Stomach (tissue), 8 donors: ENCODE measurements at regions not wholly inside any gene's neighbourhood (a gene's known extent, or its start where the extent isn't known, plus 50 kb on each side); places are given as distances from the start of the nearest gene placed in this dataset.

ENCODE experiments used
- DNase-seq, 2 donors: peaks; one replicate each; pipeline versions ENCODE4 v3.0.0 to v3.0.0-alpha.2; 2013 to 2019
- H3K27ac ChIP-seq, 5 donors: fragments of 200-600 bp in 4 of 5; sonication (generic) in 4 of 5; one replicate each; pipeline ENCODE4 v1.5.1; 2013 to 2019; ENCODE audit warnings: mild to moderate bottlenecking in 1 of 5, moderate library complexity in 1 of 5
- H3K27me3 ChIP-seq, 3 donors: fragments of 200-600 bp; sonication (generic); one replicate each; pipeline ENCODE4 v1.5.1; 2017 to 2019; ENCODE audit warnings: mixed run types in 1 of 3
- H3K36me3 ChIP-seq, 4 donors: fragments of 200-600 bp; sonication (generic); 1 replicate in 3 of 4; 2 replicates in 1 of 4; pipeline ENCODE4 v1.5.1; 2016 to 2019
- H3K4me1 ChIP-seq, 4 donors: fragments of 200-600 bp; sonication (generic); one replicate each; pipeline ENCODE4 v1.5.1; 2016 to 2019
- H3K4me3 ChIP-seq, 4 donors: fragments of 200-600 bp; sonication (generic) in 3 of 4; one replicate each; pipeline ENCODE4 v1.5.1; 2016 to 2019; ENCODE audit warnings: mild to moderate bottlenecking in 1 of 4
- H3K9me3 ChIP-seq, 4 donors: fragments of 200-600 bp; sonication (generic); one replicate each; pipeline ENCODE4 v1.5.1; 2016 to 2019
- EP300 ChIP-seq: sonication (generic); formaldehyde crosslinking; IDR thresholded peaks from one replicate; pipeline ENCODE4 v1.6.1; 2017; ENCODE audit warnings: antibody characterized with exemption
- POLR2A ChIP-seq, 4 donors: fragments of 450-650 bp; IDR thresholded peaks; one replicate each; pipeline ENCODE4 v1.6.1; 2016; ENCODE audit warnings: antibody characterized with exemption in 4 of 4, control low read depth in 2 of 4, mild to moderate bottlenecking in 1 of 4, moderate library complexity in 1 of 4
- POLR2AphosphoS5 ChIP-seq, 3 donors: sonication (generic); formaldehyde crosslinking; IDR thresholded peaks; one replicate each; pipeline ENCODE4 v1.6.1; 2016; ENCODE audit warnings: antibody characterized with exemption in 3 of 3
- WGBS, 5 donors: extraction: QIAGEN DNeasy Blood & Tissue Kit in 3 of 5; methylation state at CpG; one replicate each; pipeline versions ENCODE4 v1.1.5 to v1.1.7; 2013 to 2018; 5-methylcytosine and 5-hydroxymethylcytosine counted together
- intact Hi-C: fragments of 100-400 bp; cut with DNase I; formaldehyde crosslinking; loops from one replicate; pipeline ENCODE4 v1.15.1; 2023; ENCODE audit warnings: low total_unique reads
- TF ChIP-seq, protein P1 (sequence below), 7 experiments: fragments of 450-650 bp in 4 of 7; fragments of 200-600 bp in 3 of 7; sonication (generic) in 3 of 7; IDR thresholded peaks; one replicate each; pipeline ENCODE4 v1.5.1; 2016 to 2019; ENCODE audit warnings: antibody characterized with exemption in 7 of 7, control low read depth in 2 of 7, mild to moderate bottlenecking in 1 of 7
- donor health status: healthy with polysubstance abuse.
- donor health status: Bipolar disorder and iron deficiency.
- donor health status: healthy.

DNA sequence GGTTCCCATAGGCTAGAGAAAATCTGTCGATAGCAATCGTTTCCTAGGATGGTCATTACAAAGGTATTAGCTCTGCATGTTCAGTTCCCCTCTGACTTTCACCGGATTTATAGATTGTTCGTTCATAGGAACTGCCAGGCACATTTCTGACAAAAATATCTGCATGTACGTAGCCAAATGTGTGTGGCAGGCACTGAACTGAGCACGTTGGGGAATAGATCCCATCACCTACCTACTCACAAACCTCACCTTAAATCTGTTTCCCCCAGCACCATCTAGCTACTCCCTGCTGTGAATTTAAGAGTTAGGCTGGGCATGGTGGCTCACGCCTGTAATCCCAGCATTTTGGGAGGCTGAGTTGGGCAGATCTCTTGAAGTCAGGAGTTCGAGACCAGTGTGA is 64.5 kb upstream of the TANC2 start:
- TF ChIP-seq POLR2AphosphoS5 (IDR thresholded peaks at IDR 0.05), result no peak
- TF ChIP-seq, protein P1, sequence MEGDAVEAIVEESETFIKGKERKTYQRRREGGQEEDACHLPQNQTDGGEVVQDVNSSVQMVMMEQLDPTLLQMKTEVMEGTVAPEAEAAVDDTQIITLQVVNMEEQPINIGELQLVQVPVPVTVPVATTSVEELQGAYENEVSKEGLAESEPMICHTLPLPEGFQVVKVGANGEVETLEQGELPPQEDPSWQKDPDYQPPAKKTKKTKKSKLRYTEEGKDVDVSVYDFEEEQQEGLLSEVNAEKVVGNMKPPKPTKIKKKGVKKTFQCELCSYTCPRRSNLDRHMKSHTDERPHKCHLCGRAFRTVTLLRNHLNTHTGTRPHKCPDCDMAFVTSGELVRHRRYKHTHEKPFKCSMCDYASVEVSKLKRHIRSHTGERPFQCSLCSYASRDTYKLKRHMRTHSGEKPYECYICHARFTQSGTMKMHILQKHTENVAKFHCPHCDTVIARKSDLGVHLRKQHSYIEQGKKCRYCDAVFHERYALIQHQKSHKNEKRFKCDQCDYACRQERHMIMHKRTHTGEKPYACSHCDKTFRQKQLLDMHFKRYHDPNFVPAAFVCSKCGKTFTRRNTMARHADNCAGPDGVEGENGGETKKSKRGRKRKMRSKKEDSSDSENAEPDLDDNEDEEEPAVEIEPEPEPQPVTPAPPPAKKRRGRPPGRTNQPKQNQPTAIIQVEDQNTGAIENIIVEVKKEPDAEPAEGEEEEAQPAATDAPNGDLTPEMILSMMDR (IDR thresholded peaks at IDR 0.05), result no peak
- TF ChIP-seq EP300, result no peak
- TF ChIP-seq POLR2A (IDR thresholded peaks at IDR 0.05), result no peak
- no peak overlapping the region for H3K27ac ChIP-seq
- H3K36me3 ChIP-seq, result no peaks in the 10 kb centered on the region
- H3K4me1 ChIP-seq, result peaks cover 0 to 8% (median 0%) of the 10 kb centered on the region in 4 donors
- no peak for DNase-seq
- intact Hi-C loops, result no loop called here
- no peaks in the 10 kb centered on the region for H3K27me3 ChIP-seq
- no peaks in the 10 kb centered on the region for H3K9me3 ChIP-seq
- no peak overlapping the region for H3K4me3 ChIP-seq
- 94 to 97% (median 96%) methylated on average over 8 of the region's 8 CpGs for WGBS, 5 donors

DNA sequence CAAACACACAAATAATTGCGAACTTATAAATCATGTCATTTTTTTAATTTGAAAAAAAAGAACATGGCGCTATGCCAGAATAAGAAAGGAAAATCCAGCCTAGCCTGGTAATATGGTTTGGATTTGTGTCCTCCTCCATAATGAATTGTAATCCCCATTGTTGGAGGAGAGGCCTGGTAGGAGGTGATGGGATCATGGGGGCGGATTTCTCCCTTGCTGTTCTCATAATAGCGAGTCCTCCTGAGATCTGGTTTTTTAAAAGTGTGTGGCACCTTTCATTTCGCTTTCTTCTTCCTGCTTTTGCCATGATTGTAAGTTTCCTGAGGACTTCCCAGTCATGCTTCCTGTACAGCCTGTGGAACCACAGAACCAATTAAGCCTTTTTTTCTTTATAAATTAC is 65.9 kb upstream of the TANC2 start:
- Histone ChIP-seq H3K9me3 (no peaks in the 10 kb centered on the region), H3K4me1 (peaks cover 0 to 8% (median 0%) of the 10 kb centered on the region in 4 donors), H3K36me3 (no peaks in the 10 kb centered on the region), H3K4me3 (no peak overlapping the region), H3K27ac (no peak overlapping the region), H3K27me3 (no peaks in the 10 kb centered on the region)
- TF ChIP-seq, protein P1 (IDR thresholded peaks at IDR 0.05), result no peak
- TF ChIP-seq POLR2AphosphoS5 (IDR thresholded peaks at IDR 0.05) (no peak), POLR2A (IDR thresholded peaks at IDR 0.05) (no peak), EP300 (no peak)
- 93 to 96% (median 95%) methylated on average over 5 of the region's 5 CpGs for WGBS, 5 donors
- no peak for DNase-seq
- intact Hi-C loops, result no loop called here

DNA sequence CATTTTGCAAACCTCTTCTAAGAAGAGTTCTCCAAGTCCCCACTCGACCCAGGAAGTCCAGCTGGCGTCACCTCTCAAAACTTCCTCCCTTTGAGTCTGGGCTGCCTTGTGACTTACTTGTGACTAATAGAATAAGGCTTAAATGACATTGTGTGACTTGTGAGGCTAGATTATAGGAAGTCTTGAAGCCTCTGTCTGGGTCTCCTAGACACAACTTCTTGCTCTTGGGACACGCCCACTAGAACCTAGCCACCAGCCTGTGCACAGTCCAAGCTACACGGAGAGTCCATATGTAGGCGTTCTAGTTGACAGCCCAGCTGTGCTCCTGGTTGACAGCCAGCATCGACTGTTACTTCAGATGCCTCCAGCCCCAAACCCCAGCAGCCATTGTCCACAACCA is 66.7 kb upstream of the TANC2 start:
- Histone ChIP-seq H3K27me3 (no peaks in the 10 kb centered on the region), H3K27ac (no peak overlapping the region), H3K36me3 (no peaks in the 10 kb centered on the region), H3K4me1 (peaks cover 0 to 8% (median 0%) of the 10 kb centered on the region in 4 donors), H3K4me3 (no peak overlapping the region), H3K9me3 (no peaks in the 10 kb centered on the region)
- intact Hi-C loops, result no loop called here
- WGBS, 5 donors, result 78 to 87% (median 80%) methylated on average over 6 of the region's 6 CpGs
- DNase-seq, result peak in 1 of 2 donors; percentile 52
- no peak for TF ChIP-seq POLR2AphosphoS5 (IDR thresholded peaks at IDR 0.05)
- TF ChIP-seq POLR2A (IDR thresholded peaks at IDR 0.05), result no peak
- no peak for TF ChIP-seq EP300
- TF ChIP-seq, protein P1 (IDR thresholded peaks at IDR 0.05), result no peak

DNA sequence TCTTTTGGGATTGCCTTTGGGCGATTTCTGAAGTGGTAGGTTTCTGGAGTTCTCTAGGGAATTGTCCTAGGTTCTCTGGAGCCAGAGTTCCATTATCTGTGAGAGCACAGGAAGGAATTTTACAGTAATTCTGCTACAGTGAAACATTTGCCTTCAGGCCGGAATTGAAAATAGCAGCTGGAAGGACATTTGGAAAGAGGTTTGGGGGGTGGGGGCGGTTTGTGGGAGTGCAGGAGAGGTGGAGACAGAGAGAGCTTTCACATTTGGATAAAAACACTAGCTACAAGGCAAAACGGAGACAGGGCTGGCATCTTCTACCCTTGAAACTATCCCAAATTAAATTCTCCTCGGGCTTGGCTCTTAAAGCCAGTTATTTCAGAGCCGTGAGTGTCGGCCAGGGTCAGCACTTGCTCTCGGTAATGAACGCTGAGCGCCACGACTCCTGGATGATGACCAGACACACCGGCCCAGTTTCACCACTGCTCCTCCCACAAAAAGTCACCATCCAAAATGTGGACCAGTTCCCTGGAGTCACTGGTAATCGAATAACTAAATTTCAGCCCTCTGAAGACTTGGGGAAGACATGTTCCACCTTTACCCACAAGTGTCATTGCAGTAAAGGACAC is 67.7 kb upstream of the TANC2 start:
- Histone ChIP-seq H3K36me3 (no peaks in the 10 kb centered on the region), H3K4me1 (peaks cover 0 to 12% (median under 1%) of the 10 kb centered on the region in 4 donors), H3K9me3 (no peaks in the 10 kb centered on the region), H3K27me3 (no peaks in the 10 kb centered on the region), H3K4me3 (no peak overlapping the region), H3K27ac (no peak overlapping the region)
- WGBS, 5 donors, result 55 to 81% (median 77%) methylated on average over 13 of the region's 13 CpGs
- peak in 1 of 2 donors; percentile 53 for DNase-seq
- TF ChIP-seq, protein P1 (IDR thresholded peaks at IDR 0.05), result no peak
- TF ChIP-seq EP300 (no peak), POLR2AphosphoS5 (IDR thresholded peaks at IDR 0.05) (no peak), POLR2A (IDR thresholded peaks at IDR 0.05) (no peak)
- intact Hi-C loops, result no loop called here
